ENCODE measurements at regions not wholly inside any gene's neighbourhood (a gene's known extent, or its start where the extent isn't known, plus 50 kb on each side); places are given as distances from the start of the nearest gene placed in this dataset.
A peak's percentile ranks its signal among the peaks of the same experiment; 100 is the strongest.
"Not testable (repeated sequence)": the region's sequence is repeated elsewhere in the genome, so short reads cannot be mapped to it uniquely, and the experiment has no call there.

- DNase-seq = no peak
These were observed 106.5 kb downstream of the KLF13 start for GRCh38 chr15:31433091-31433490.

- DNase-seq = no peak
These were observed 106.9 kb downstream of the KLF13 start for GRCh38 chr15:31433574-31433973.

DNA sequence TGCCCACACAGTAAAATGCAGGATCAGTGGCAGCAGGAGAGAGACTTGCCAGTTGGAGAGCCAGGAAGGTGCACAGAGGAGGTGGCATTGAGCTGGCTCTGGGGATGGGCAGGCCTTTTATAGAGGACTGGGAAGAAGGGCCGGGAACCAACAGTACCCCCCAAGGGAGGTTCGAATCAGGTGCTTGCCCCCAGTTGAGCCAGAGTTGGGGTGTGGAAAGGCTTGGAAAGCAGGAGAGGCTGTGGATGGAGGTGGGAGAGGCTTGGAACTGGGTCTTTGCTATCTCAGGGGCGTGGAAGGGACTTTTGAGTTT, 107.6 kb downstream of the KLF13 start:
- DNase-seq = no peak

DNA sequence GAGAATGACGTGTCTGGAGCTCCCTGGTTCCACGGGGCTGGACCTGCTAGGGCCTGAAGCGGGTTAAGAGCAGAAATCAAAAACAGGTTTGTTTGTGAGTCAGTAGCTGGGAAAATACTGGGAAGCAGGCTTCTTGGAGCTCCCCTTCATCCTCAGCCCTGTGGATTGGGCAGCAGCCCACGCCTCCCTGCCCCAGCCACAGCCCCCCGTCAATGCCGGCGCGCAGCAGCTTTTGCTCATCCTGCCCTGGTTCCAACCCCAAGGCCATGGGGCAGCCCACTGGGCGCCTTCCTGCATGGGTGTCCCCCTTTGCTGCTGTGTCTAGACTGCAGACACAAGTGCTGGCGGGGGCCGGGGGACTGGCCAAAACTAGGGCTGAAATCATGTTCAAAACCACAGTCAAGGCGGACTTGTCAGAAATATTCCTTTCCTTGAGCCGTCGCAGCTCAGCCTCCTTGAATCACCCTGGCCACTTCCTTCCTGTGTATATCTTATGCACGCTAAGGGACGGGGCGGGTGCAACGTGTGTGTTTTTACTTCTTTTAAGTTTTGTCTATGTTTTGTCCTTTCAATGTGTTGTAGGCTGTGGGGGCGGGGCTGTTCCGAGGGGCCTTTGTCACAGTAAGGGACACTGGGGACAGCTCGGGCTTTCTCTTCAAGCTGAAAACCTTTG, 108.1 kb downstream of the KLF13 start:
- DNase-seq = peak; percentile 79 to 80

DNA sequence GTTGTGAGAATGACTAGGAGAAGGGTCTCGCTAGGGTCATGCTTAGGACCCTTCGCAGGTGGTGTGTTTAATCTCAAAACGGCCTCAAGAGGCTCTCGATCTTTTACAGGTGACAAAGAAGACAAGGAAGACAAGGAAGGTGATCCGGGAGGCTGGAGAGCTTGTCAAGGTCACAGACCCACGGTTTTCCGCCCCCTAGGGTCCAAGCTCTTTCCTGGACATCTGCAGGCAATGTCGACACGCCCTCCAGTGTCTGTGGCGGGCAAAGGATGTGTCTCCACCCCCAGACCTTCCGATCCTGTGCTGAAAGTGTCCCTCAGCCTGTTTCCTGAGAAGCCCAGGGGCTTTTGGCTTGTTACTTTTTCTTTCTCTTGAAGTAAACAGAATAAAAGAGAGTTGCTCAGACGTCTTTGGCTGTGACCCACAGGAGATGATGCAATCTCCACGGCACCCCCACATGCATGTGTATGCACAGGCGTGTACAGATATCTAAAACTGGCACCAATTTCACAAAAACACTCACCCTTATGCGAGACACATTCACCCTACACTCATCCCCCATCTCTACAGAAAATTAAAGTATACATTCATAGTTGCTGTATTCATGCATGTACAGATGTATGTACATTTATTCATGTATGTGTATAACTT, 108.8 kb downstream of the KLF13 start:
- peak; percentile 84 to 86 for DNase-seq

DNA sequence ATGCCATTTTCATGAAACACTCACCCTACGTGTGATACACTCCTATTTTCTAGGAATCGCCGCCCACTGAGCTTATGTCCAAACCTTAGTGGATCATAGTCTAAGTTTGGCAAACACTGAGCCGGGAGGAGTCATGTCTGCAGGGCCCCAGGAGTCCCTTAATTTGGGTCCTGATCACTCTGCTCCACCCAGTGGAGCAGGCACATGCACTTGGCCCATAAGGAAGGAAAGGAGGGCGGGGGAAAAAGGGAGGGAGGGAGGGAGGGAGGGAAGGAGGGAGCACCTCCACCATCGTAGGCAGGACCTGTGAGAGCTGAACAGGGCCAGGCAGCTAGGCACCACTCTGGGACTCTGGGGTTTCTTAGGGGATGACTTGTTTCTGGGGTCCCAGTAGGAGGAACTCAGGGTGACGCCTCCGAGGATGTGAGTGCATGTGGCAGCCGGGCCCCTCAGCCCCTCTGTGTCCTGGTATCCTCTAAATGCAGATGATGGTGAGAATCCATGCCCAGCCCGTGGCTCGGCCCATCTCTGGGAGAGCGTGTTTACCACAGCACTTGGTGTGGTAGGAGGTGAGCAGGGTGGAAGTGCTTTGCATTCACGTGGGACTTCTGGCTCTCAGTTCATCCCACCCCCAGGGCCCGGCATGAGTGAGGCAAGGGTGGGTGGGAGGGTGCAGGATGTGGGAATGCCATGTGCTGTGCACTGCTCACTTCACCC, 109.4 kb downstream of the KLF13 start:
- peak; percentile 33 to 46 for DNase-seq

DNA sequence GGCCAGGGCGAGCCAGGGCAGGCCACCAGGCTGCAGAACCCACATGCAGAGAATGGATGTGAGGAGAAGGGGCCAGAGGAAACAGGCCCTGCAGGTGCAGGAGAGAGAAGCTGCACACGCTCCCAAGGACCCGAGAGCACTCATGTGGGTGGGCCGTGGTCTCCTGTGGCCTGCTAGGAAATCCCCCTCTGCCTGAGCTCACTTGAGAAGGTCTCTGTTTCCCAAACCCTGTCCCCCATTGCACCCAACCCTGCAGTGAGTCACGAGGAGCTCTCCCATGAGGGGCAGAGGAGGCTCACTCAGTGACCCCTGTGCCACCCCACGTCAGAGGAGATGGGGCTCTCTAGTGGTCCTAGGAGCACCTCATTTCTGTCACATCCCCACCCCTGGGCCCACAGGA, 111.1 kb downstream of the KLF13 start:
- peak; percentile 22 to 31 for DNase-seq

GRCh38 chr15:31438601-31439265, 112.1 kb downstream of the KLF13 start:
- no peak for DNase-seq

- no peak for DNase-seq
These were observed 112.7 kb downstream of the KLF13 start for GRCh38 chr15:31439328-31439727.

DNA sequence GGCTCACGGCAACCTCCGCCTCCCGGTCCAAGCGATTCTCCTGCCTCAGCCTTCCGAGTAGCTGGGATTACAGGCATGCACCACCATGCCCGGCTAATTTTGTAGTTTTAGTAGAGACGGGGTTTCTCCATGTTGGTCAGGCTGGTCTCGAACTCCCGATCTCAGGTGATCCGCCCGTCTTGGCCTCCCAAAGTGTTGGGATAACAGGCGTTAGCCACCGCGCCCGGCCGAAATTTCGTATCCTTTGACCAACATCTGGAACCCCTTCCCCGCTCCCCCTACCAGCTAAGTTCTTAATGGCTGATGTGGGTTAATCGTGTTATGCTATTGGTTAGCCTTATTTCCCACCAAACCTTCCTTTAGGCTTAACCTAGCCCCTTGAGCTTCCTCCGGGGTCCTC, 113.6 kb downstream of the KLF13 start:
- not testable (repeated sequence) for DNase-seq

GRCh38 chr15:31440754-31441311, 114.2 kb downstream of the KLF13 start:
- peak; percentile 25 to 39 for DNase-seq

DNA sequence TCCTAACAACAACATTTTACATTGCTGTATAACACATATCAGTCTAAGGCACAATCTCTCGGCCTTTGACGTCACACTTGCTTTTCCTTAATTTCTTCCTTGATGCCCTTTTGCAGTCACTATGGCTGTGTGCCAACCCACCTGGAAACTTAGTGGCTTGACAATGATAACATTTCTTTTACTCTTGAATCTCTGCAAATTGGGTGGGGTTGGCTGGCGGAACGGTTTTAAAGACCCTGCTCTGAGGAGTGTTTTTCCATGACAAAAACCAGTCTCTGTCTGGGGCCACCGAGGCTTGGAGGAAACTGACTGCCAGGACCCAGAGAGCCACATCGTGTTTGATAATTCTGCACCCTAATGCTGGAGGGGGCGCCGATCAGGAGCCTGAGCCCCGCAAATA, 115.6 kb downstream of the KLF13 start:
- DNase-seq = no peak

- no peak for DNase-seq
These were observed 116.1 kb downstream of the KLF13 start for GRCh38 chr15:31442699-31443111.

DNA sequence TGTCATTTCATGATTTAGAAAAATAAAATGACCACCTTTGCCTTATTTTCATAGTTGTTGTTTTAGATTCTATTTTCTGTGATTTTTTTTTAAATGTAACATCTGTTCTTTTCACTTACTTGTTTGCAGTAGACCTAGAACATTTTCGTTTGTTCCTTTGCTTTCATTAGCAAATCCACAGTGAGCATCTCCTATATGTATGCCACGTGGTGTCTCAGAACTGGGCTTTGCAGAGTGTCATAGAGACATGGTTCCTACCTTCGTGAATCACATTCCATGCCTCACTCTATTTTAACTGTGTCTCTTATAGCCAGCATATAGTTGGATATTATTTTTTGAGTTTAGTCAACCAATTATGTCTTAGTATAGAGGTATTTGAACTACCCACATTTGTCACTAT, 118.2 kb downstream of the KLF13 start:
- no peak for DNase-seq

GRCh38 chr15:31446546-31446945, 119.9 kb downstream of the KLF13 start:
- DNase-seq = no peak

GRCh38 chr15:31447931-31448634, 121.4 kb downstream of the KLF13 start:
- DNase-seq = no peak

GRCh38 chr15:31448635-31448979, 122.0 kb downstream of the KLF13 start:
- no peak for DNase-seq

- no peak for DNase-seq
These were observed 126.2 kb downstream of the KLF13 start for GRCh38 chr15:31452595-31453557.

GRCh38 chr15:31453558-31454318, 127.1 kb downstream of the KLF13 start:
- no peak for DNase-seq

- DNase-seq = no peak
These were observed 128.9 kb downstream of the KLF13 start for GRCh38 chr15:31455499-31455898.
